ENCODE measurements at regions not wholly inside any gene's neighbourhood (a gene's known extent, or its start where the extent isn't known, plus 50 kb on each side); places are given as distances from the start of the nearest gene placed in this dataset.

DNA sequence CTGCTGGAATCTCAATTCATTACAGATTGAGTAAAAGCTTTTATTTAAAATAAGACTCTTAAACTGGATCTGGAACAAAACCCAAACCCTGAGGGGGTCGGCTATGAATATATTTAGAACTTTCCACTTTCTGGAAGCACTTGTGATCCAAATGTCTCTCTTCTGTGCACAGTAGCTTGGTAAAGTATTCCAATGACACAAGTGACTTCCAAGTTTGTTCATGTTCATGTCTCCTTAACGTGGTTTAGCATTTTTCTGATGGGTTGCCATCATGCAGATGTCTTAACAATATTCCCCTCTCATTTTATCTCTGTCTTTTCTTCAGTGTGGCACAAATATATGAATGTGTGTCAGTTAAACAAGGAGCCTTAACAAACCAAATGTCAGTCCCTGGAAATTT lies 191.9 kb upstream of the SORCS1 start:
- Mint-ChIP-seq H3K27me3 (ENCODE audit: insufficient read depth, unreplicated experiment) (no peaks in the 10 kb centered on the region), H3K27ac (ENCODE audit: low read depth, unreplicated experiment) (no peak overlapping the region), H3K36me3 (ENCODE audit: insufficient read depth, unreplicated experiment) (no peaks in the 10 kb centered on the region), H3K4me1 (ENCODE audit: insufficient read depth, unreplicated experiment) (no peaks in the 10 kb centered on the region), H3K4me3 (ENCODE audit: unreplicated experiment) (no peak overlapping the region), H3K9me3 (ENCODE audit: unreplicated experiment) (no peaks in the 10 kb centered on the region)
- BruUV-seq (replicated peaks): no TSS peak
- TF ChIP-seq CTCF (IDR thresholded peaks at IDR 0.05; ENCODE audit: unreplicated experiment): no peak
- ChIA-PET CTCF (no interaction called here), POLR2A (no interaction called here)
- no peak for DNase-seq (ENCODE audit: unreplicated experiment)
- intact Hi-C loops (cut with micrococcal nuclease): no loop called here

DNA sequence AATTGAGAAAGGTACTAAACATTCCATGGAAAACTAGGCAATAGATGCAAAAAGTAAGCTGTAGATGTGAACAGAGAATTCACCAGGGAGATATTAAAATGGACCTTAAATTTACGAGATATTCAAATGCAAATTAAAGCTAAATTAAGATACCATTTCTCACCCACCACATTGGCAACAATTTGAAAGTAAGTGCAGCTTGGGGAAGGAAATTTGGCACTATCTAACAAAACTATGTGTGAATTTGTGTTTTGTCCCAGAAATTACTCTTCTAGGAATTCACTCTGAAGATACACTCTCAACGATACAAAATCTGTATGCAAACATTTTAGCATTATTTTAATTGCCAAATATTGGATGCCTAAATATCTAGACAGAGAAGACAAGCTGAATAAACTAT lies 178.2 kb upstream of the SORCS1 start:
- H3K36me3 Mint-ChIP-seq (ENCODE audit: insufficient read depth, unreplicated experiment): no peaks in the 10 kb centered on the region
- CTCF ChIA-PET: interaction anchor here (0.6 kb wide), 1 partner anchor 636 kb away, joined by 6 read pairs; no protein-coding TSS in a partner anchor
- H3K4me3 Mint-ChIP-seq (ENCODE audit: unreplicated experiment): no peak overlapping the region
- no peaks in the 10 kb centered on the region for H3K27me3 Mint-ChIP-seq (ENCODE audit: insufficient read depth, unreplicated experiment)
- TF ChIP-seq CTCF (IDR thresholded peaks at IDR 0.05; ENCODE audit: unreplicated experiment): no peak
- POLR2A ChIA-PET: no interaction called here
- no TSS peak for BruUV-seq (replicated peaks)
- intact Hi-C loops (cut with micrococcal nuclease): no loop called here
- no peak overlapping the region for H3K27ac Mint-ChIP-seq (ENCODE audit: low read depth, unreplicated experiment)
- no peak for DNase-seq (ENCODE audit: unreplicated experiment)
- H3K4me1 Mint-ChIP-seq (ENCODE audit: insufficient read depth, unreplicated experiment): peaks cover 6% of the 10 kb centered on the region
- H3K9me3 Mint-ChIP-seq (ENCODE audit: unreplicated experiment): no peaks in the 10 kb centered on the region

DNA sequence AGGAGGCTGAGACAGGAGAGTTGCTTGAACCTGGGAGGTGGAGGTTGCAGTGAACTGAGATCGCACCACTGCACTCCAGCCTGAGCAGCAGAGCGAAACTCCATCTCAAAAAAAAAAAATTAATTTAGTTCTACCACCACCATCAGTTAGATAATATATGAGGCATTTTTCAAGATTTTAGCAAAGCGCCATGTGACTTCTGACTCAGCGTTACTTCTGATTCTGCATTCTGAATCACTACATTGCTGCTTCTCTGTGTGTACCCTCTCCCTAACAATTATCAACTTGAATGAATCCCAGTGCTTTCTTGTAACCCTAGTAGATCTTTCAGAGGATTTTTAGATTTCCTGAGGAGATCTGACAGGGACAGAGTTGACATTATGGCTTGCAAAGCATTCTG lies 176.8 kb upstream of the SORCS1 start:
- no peak overlapping the region for H3K27ac Mint-ChIP-seq (ENCODE audit: low read depth, unreplicated experiment)
- BruUV-seq (replicated peaks): no TSS peak

DNA sequence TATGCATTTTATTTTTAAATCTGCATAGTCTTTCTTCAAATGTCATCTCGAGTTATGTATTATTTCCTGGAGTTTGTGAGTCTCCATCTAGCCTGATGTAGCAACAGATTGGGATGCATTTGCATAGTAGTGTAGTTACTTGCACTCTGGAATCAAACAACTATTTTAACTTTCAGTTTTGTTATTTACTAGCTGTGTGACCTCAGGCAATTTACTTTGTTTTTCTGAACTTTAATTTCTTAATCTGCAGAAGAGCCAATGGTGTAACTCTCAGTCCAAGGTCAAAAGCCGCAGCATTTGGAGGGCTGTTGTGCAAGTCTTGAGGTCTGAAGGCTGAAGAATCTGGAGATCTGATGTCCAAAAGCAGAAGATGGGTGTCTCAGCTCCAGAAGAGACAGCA lies 175.8 kb upstream of the SORCS1 start:
- intact Hi-C loops (cut with micrococcal nuclease): no loop called here
- Mint-ChIP-seq H3K4me3 (ENCODE audit: unreplicated experiment) (no peak overlapping the region), H3K36me3 (ENCODE audit: insufficient read depth, unreplicated experiment) (no peaks in the 10 kb centered on the region), H3K4me1 (ENCODE audit: insufficient read depth, unreplicated experiment) (peaks cover 6% of the 10 kb centered on the region), H3K27me3 (ENCODE audit: insufficient read depth, unreplicated experiment) (no peaks in the 10 kb centered on the region), H3K9me3 (ENCODE audit: unreplicated experiment) (no peaks in the 10 kb centered on the region), H3K27ac (ENCODE audit: low read depth, unreplicated experiment) (no peak overlapping the region)
- BruUV-seq (replicated peaks): no TSS peak
- CTCF ChIA-PET: no interaction called here
- TF ChIP-seq CTCF (IDR thresholded peaks at IDR 0.05; ENCODE audit: unreplicated experiment): no peak
- POLR2A ChIA-PET: no interaction called here
- DNase-seq (ENCODE audit: unreplicated experiment): peak; percentile 39

More for the DNA sequence above, 176.8 kb upstream of the SORCS1 start:
- intact Hi-C loops (cut with micrococcal nuclease): no loop called here
- Mint-ChIP-seq H3K36me3 (ENCODE audit: insufficient read depth, unreplicated experiment) (no peaks in the 10 kb centered on the region), H3K9me3 (ENCODE audit: unreplicated experiment) (no peaks in the 10 kb centered on the region), H3K4me1 (ENCODE audit: insufficient read depth, unreplicated experiment) (peaks cover 6% of the 10 kb centered on the region), H3K27me3 (ENCODE audit: insufficient read depth, unreplicated experiment) (no peaks in the 10 kb centered on the region), H3K4me3 (ENCODE audit: unreplicated experiment) (no peak overlapping the region)
- ChIA-PET POLR2A (no interaction called here), CTCF (no interaction called here)
- no peak for TF ChIP-seq CTCF (IDR thresholded peaks at IDR 0.05; ENCODE audit: unreplicated experiment)
- no peak for DNase-seq (ENCODE audit: unreplicated experiment)

All from MCF 10A (cell line).